ENCODE measurements at regions not wholly inside any gene's neighbourhood (a gene's known extent, or its start where the extent isn't known, plus 50 kb on each side); places are given as distances from the start of the nearest gene placed in this dataset.

DNA sequence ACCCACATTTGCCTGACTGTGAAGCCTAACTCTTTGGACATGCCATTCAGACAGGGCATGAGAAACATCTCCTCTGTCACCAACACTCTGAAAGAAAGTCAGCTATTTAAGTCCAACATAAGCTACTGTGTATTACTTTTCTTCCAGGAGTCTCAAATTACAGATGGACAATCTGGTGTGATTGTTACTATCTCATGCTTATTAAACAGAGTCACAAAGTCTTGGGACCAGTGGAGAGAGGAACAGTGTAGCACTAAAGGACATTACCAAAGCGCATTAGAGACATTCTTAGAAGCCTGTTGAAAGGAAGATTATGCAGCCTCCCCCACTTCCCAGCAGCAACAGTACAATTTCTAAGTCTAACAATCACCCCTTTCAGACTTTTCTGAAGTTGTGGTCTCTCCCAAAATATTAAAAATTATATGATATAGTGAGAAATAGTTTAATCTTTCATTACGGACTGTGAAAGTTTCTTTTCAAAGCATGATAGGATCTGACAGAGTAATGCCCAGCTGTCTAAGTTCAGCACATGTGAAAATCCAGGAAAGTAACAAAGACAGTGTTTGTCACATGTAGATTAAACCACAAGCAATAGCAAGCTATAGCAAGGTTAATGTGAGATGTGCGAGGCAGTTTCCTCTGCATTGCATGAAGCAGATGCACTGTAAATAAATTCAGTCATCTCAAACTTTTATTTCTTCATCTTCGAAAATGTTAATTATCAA lies 280.9 kb upstream of the FZD8 start:
- TF ChIP-seq, protein P1, sequence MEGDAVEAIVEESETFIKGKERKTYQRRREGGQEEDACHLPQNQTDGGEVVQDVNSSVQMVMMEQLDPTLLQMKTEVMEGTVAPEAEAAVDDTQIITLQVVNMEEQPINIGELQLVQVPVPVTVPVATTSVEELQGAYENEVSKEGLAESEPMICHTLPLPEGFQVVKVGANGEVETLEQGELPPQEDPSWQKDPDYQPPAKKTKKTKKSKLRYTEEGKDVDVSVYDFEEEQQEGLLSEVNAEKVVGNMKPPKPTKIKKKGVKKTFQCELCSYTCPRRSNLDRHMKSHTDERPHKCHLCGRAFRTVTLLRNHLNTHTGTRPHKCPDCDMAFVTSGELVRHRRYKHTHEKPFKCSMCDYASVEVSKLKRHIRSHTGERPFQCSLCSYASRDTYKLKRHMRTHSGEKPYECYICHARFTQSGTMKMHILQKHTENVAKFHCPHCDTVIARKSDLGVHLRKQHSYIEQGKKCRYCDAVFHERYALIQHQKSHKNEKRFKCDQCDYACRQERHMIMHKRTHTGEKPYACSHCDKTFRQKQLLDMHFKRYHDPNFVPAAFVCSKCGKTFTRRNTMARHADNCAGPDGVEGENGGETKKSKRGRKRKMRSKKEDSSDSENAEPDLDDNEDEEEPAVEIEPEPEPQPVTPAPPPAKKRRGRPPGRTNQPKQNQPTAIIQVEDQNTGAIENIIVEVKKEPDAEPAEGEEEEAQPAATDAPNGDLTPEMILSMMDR (IDR thresholded peaks at IDR 0.05; ENCODE audit: low read length), result no peak
- TF ChIP-seq EZH2 (optimal IDR thresholded peaks at IDR 0.05; ENCODE audit: low read depth, low read length) (no peak), EZH2phosphoT487 (IDR thresholded peaks at IDR 0.05; ENCODE audit: low read length) (no peak)

Measured in MM.1S (cell line).